Smooth muscle cell (in vitro differentiated cells): ENCODE measurements at regions not wholly inside any gene's neighbourhood (a gene's known extent, or its start where the extent isn't known, plus 50 kb on each side); places are given as distances from the start of the nearest gene placed in this dataset.
"Not testable (repeated sequence)": the region's sequence is repeated elsewhere in the genome, so short reads cannot be mapped to it uniquely, and the experiment has no call there.

Experiments used
- DNase-seq: peaks from one replicate; lab custom pipeline; 2025; ENCODE audit not compliant: unreplicated experiment; lab: John Stamatoyannopoulos, UW
- H2AFZ ChIP-seq: fragments of 200-600 bp; sonication (generic); 2 replicates; pipeline ENCODE4 v1.6.0; 2016; ENCODE audit warnings: antibody characterized with exemption, low read depth, mild to moderate bottlenecking
- H3F3A ChIP-seq: fragments of 200-600 bp; sonication (generic); 2 replicates; pipeline ENCODE4 v1.6.0; 2017; ENCODE audit warnings: antibody characterized with exemption, low read depth
- H3K27ac ChIP-seq: fragments of 200-600 bp; sonication (generic); 2 replicates; pipeline ENCODE4 v1.5.1; 2016; ENCODE audit warnings: low read depth, mild to moderate bottlenecking
- H3K27me3 ChIP-seq: fragments of 200-600 bp; sonication (generic); 2 replicates; pipeline ENCODE4 v1.6.1; 2016; ENCODE audit warnings: low read depth, mild to moderate bottlenecking
- H3K36me3 ChIP-seq: fragments of 200-600 bp; sonication (generic); 2 replicates; pipeline ENCODE4 v1.5.1; 2016; ENCODE audit warnings: low read depth
- H3K4me1 ChIP-seq: fragments of 200-600 bp; sonication (generic); 2 replicates; pipeline ENCODE4 v1.5.1; 2016; ENCODE audit warnings: low read depth
- H3K4me2 ChIP-seq: fragments of 200-600 bp; sonication (generic); 2 replicates; pipeline ENCODE4 v1.6.0; 2016; ENCODE audit warnings: mild to moderate bottlenecking
- H3K4me3 ChIP-seq: fragments of 200-600 bp; sonication (generic); 2 replicates; pipeline ENCODE4 v1.5.1; 2016; ENCODE audit warnings: mild to moderate bottlenecking
- H3K79me2 ChIP-seq: fragments of 200-600 bp; sonication (generic); 2 replicates; pipeline ENCODE4 v1.6.0; 2016; ENCODE audit warnings: low read depth, mild to moderate bottlenecking
- H3K9ac ChIP-seq: fragments of 200-600 bp; sonication (generic); 2 replicates; pipeline ENCODE4 v1.6.0; 2016; ENCODE audit warnings: low read depth
- H3K9me3 ChIP-seq: fragments of 200-600 bp; sonication (generic); replicated peaks from 2 replicates; pipeline ENCODE4 v1.5.1; 2016; ENCODE audit warnings: low read depth
- H4K20me1 ChIP-seq: fragments of 200-600 bp; sonication (generic); 2 replicates; pipeline ENCODE4 v1.6.0; 2016; ENCODE audit warnings: low read depth
- WGBS: methylation state at CpG from one replicate; pipeline ENCODE4 v1.1.7; 2016; ENCODE audit warnings: low lambda C conversion rate; 5-methylcytosine and 5-hydroxymethylcytosine counted together
- TF ChIP-seq, protein P1 (sequence below): fragments of 200-600 bp; sonication (generic); IDR thresholded peaks from 2 replicates; pipeline ENCODE4 v1.5.1; 2017; ENCODE audit warnings: borderline replicate concordance, mild to moderate bottlenecking, antibody characterized with exemption; ENCODE audit not compliant: insufficient read depth, poor library complexity, severe bottlenecking

DNA sequence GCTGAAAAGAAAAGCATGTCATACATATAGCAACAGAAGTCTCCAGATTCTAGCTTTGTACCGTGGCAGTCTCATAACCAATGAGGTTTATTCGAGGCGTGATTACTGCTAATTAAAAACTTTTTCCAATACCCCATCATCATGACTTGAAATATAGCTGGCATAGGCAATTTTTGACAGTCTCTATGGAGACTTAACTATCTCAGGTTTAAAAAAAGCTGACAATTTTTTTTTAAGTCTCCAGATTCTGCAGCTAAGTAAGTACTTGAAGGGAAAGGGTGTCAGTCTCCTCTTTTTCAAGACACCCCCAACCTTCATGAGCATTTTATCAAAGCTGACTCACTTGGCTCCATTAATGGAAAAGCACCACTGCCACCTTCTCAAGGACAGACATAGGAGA, 126.3 kb upstream of the RXFP1 start:
- no peaks in the 10 kb centered on the region for H3K79me2 ChIP-seq
- no peak overlapping the region for H3K27ac ChIP-seq
- no peak for DNase-seq
- H2AFZ ChIP-seq, result no peak overlapping the region
- no peak overlapping the region for H3K4me2 ChIP-seq
- no peak overlapping the region for H3K4me3 ChIP-seq
- TF ChIP-seq, protein P1, sequence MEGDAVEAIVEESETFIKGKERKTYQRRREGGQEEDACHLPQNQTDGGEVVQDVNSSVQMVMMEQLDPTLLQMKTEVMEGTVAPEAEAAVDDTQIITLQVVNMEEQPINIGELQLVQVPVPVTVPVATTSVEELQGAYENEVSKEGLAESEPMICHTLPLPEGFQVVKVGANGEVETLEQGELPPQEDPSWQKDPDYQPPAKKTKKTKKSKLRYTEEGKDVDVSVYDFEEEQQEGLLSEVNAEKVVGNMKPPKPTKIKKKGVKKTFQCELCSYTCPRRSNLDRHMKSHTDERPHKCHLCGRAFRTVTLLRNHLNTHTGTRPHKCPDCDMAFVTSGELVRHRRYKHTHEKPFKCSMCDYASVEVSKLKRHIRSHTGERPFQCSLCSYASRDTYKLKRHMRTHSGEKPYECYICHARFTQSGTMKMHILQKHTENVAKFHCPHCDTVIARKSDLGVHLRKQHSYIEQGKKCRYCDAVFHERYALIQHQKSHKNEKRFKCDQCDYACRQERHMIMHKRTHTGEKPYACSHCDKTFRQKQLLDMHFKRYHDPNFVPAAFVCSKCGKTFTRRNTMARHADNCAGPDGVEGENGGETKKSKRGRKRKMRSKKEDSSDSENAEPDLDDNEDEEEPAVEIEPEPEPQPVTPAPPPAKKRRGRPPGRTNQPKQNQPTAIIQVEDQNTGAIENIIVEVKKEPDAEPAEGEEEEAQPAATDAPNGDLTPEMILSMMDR, result no peak
- 81% methylated on average over 3 of the region's 3 CpGs for WGBS
- H3K4me1 ChIP-seq, result no peaks in the 10 kb centered on the region
- no peak overlapping the region for H3K9ac ChIP-seq
- no peaks in the 10 kb centered on the region for H3K36me3 ChIP-seq
- no peaks in the 10 kb centered on the region for H4K20me1 ChIP-seq
- no peaks in the 10 kb centered on the region for H3K9me3 ChIP-seq
- H3K27me3 ChIP-seq, result no peaks in the 10 kb centered on the region
- H3F3A ChIP-seq, result no peaks in the 10 kb centered on the region

DNA sequence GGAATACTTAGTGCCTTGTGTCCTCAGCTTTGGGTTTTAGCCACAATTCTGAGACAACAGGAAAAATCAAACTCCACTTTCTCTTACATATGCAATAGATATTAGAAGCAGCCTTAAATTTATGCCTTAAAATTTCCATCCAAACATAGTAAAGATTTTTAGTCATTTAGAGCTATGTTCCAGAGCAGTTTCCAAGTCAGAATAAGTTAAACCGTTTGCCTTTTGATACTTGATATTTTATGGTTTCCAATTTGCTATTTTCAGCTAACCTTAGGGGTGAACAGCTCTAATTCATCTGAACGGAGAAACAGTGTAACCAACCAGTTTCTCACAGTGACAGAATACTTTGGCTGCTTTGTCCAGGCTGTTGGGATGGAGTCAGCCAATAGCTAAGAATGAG, 125.8 kb upstream of the RXFP1 start:
- no peak overlapping the region for H3K9ac ChIP-seq
- H2AFZ ChIP-seq, result no peak overlapping the region
- no peak overlapping the region for H3K4me3 ChIP-seq
- H3K27me3 ChIP-seq, result no peaks in the 10 kb centered on the region
- H3K79me2 ChIP-seq, result no peaks in the 10 kb centered on the region
- TF ChIP-seq, protein P1, result no peak
- H3K4me1 ChIP-seq, result no peaks in the 10 kb centered on the region
- no peaks in the 10 kb centered on the region for H4K20me1 ChIP-seq
- 75% methylated on average over 2 of the region's 2 CpGs for WGBS
- H3K4me2 ChIP-seq, result no peak overlapping the region
- no peaks in the 10 kb centered on the region for H3K36me3 ChIP-seq
- H3F3A ChIP-seq, result no peaks in the 10 kb centered on the region
- no peaks in the 10 kb centered on the region for H3K9me3 ChIP-seq
- no peak overlapping the region for H3K27ac ChIP-seq
- DNase-seq, result no peak

DNA sequence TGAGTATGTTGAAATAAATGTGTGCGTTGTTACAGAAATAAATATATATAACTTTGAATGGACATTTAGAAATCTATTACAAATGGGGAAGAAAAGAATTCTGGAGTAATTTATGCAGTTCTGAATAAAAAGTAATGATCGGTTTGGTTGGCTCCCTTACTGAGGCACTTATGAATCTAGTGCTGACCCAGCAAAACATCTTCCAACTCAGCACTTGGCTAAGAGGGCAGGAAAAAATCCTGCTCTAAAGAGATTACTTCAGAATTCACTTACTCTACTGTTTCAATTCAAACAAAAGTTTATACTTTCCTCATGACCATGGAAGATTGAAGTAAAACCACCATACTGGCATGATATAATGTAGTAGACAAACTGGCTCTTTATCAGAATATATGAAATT, 123.9 kb upstream of the RXFP1 start:
- WGBS, result 95% methylated on average over 2 of the region's 2 CpGs
- TF ChIP-seq, protein P1, result no peak
- no peak for DNase-seq
- no peaks in the 10 kb centered on the region for H3F3A ChIP-seq
- H3K27me3 ChIP-seq, result no peaks in the 10 kb centered on the region
- H3K27ac ChIP-seq, result no peak overlapping the region
- H3K79me2 ChIP-seq, result no peaks in the 10 kb centered on the region
- H3K4me3 ChIP-seq, result no peak overlapping the region
- H3K4me2 ChIP-seq, result no peak overlapping the region
- H3K36me3 ChIP-seq, result no peaks in the 10 kb centered on the region
- no peaks in the 10 kb centered on the region for H3K4me1 ChIP-seq
- no peak overlapping the region for H3K9ac ChIP-seq
- H2AFZ ChIP-seq, result no peak overlapping the region
- H4K20me1 ChIP-seq, result no peaks in the 10 kb centered on the region
- H3K9me3 ChIP-seq, result no peaks in the 10 kb centered on the region

DNA sequence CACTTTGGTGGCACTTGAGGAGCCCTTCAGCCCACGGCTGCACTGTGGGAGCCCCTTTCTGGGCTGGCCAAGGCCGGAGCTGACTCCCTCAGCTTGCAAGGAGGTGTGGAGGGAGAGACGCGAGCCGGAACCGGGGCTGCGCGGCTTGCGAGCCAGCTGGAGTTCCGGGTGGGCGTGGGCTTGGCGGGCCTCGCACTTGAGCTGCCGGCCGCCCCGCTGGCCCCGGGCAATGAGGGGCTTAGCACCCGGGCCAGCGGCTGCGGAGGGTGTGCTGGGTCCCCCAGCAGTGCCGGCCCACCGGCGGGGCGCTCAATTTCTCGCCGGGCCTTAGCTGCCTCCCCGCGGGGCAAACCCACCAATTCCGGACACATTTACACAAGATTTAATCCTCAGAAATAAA, 113.7 kb upstream of the RXFP1 start:
- not testable (repeated sequence) for H3K36me3 ChIP-seq, DNase-seq, H3K27ac ChIP-seq, H3K9ac ChIP-seq, H3K4me1 ChIP-seq, H3K9me3 ChIP-seq, H3K4me3 ChIP-seq, H3K4me2 ChIP-seq, H3F3A ChIP-seq, H3K27me3 ChIP-seq, H4K20me1 ChIP-seq, H2AFZ ChIP-seq, H3K79me2 ChIP-seq
- 94% methylated on average over 20 of the region's 29 CpGs for WGBS
